PC-9 (cell line): ENCODE measurements at regions not wholly inside any gene's neighbourhood (a gene's known extent, or its start where the extent isn't known, plus 50 kb on each side); places are given as distances from the start of the nearest gene placed in this dataset.

ENCODE experiments used
- EZH2 ChIP-seq: fragments of 200-600 bp; sonication (generic); IDR thresholded peaks from 2 replicates; pipeline ENCODE4 v1.8.0; 2017; ENCODE audit warnings: antibody characterized with exemption, low read depth
- TF ChIP-seq, protein P1 (sequence below): fragments of 200-600 bp; sonication (generic); conservative IDR thresholded peaks from 2 replicates; pipeline ENCODE4 v1.6.1; 2017; ENCODE audit warnings: mixed run types, antibody characterized with exemption, mild to moderate bottlenecking, moderate library complexity

DNA sequence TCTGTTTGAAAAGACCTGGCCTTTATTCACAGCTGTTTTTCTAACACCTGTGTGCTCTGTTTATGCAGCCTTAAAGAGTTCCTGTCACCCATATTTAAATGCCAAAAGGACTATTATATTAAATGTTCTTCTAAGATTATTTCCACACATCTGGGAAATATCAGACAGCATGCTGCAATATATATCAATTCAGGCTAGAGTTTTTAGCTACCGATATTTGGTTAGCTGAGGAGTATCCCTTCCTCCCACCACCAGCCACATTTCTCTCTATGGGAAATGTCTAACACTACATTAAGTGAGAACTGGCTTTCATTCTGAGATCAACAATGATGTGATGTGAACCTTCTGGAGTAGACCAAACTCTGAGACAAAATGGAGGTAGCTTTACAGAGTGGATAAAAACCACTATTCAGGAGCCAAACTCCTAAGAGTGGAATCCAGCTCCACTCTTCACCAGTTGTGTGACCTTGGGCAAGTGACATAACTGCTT is 509.2 kb downstream of the ZNF608 start:
- TF ChIP-seq, protein P1, sequence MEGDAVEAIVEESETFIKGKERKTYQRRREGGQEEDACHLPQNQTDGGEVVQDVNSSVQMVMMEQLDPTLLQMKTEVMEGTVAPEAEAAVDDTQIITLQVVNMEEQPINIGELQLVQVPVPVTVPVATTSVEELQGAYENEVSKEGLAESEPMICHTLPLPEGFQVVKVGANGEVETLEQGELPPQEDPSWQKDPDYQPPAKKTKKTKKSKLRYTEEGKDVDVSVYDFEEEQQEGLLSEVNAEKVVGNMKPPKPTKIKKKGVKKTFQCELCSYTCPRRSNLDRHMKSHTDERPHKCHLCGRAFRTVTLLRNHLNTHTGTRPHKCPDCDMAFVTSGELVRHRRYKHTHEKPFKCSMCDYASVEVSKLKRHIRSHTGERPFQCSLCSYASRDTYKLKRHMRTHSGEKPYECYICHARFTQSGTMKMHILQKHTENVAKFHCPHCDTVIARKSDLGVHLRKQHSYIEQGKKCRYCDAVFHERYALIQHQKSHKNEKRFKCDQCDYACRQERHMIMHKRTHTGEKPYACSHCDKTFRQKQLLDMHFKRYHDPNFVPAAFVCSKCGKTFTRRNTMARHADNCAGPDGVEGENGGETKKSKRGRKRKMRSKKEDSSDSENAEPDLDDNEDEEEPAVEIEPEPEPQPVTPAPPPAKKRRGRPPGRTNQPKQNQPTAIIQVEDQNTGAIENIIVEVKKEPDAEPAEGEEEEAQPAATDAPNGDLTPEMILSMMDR = no peak
- TF ChIP-seq EZH2 = no peak
